ENCODE measurements at regions not wholly inside any gene's neighbourhood (a gene's known extent, or its start where the extent isn't known, plus 50 kb on each side); places are given as distances from the start of the nearest gene placed in this dataset.

DNA sequence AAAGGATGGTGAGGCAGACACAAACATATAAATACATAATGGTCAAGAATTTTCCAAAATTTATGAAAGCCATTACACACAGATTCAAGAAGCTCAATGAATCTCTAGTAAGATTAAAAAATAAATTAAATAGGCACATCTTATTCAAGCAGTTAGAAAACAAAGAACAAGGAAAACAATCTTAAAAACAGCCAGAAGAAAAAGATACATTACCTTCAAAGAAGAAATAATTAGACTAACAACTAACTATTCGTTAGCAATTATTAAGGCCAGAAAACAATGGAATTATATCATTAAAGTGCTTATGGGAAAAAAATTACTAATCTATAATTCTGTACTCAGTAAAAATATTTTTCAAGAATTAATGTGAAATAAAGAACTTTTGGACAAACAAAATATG, 593.1 kb downstream of the EBF1 start:
- DNase-seq (ENCODE audit: low spot score) (no peak), ATAC-seq (ENCODE audit: insufficient number of reproducible peaks, low FRiP score, low read depth) (no peak)
- H3K36me3 ChIP-seq, result no peaks in the 10 kb centered on the region
- no peak overlapping the region for H3K27ac ChIP-seq
- TF ChIP-seq, protein P1, sequence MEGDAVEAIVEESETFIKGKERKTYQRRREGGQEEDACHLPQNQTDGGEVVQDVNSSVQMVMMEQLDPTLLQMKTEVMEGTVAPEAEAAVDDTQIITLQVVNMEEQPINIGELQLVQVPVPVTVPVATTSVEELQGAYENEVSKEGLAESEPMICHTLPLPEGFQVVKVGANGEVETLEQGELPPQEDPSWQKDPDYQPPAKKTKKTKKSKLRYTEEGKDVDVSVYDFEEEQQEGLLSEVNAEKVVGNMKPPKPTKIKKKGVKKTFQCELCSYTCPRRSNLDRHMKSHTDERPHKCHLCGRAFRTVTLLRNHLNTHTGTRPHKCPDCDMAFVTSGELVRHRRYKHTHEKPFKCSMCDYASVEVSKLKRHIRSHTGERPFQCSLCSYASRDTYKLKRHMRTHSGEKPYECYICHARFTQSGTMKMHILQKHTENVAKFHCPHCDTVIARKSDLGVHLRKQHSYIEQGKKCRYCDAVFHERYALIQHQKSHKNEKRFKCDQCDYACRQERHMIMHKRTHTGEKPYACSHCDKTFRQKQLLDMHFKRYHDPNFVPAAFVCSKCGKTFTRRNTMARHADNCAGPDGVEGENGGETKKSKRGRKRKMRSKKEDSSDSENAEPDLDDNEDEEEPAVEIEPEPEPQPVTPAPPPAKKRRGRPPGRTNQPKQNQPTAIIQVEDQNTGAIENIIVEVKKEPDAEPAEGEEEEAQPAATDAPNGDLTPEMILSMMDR (IDR thresholded peaks at IDR 0.05), result no peak
- no peak overlapping the region for H3K4me3 ChIP-seq
- no peaks in the 10 kb centered on the region for H3K27me3 ChIP-seq (replicated peaks; ENCODE audit: insufficient read depth)
- H3K4me1 ChIP-seq (ENCODE audit: control insufficient read depth in 1 of 2, low read depth in 2 of 2), result no peaks in the 10 kb centered on the region
- H3K9me3 ChIP-seq, result peaks cover 9% of the 10 kb centered on the region

DNA sequence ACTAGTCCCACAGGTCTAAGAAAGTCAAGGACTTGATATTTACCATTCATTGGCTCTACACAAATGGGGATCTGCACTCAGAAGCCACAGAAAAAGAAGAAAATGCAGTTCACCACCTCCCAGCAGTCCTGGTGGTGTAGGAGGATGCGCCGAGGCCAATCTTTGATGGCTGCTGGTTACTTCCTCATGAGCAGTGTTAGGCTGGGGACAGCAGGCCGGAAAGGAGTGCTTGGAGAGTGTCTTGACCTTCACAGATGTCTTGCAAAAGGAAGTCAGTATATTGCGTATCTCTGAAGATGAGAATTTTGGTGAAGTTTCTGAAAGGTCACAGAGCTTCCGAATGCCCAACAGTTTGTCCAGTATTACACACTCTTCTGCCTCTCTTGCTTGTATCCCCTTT, 597.0 kb downstream of the EBF1 start:
- H3K27me3 ChIP-seq (replicated peaks; ENCODE audit: insufficient read depth), result no peaks in the 10 kb centered on the region
- no peaks in the 10 kb centered on the region for H3K4me1 ChIP-seq (ENCODE audit: control insufficient read depth in 1 of 2, low read depth in 2 of 2)
- no peak overlapping the region for H3K27ac ChIP-seq
- no peak overlapping the region for H3K4me3 ChIP-seq
- peaks cover 9% of the 10 kb centered on the region for H3K9me3 ChIP-seq
- TF ChIP-seq, protein P1 (IDR thresholded peaks at IDR 0.05), result no peak
- no peaks in the 10 kb centered on the region for H3K36me3 ChIP-seq
- DNase-seq (ENCODE audit: low spot score), result no peak
- no peak for ATAC-seq (ENCODE audit: insufficient number of reproducible peaks, low FRiP score, low read depth)

DNA sequence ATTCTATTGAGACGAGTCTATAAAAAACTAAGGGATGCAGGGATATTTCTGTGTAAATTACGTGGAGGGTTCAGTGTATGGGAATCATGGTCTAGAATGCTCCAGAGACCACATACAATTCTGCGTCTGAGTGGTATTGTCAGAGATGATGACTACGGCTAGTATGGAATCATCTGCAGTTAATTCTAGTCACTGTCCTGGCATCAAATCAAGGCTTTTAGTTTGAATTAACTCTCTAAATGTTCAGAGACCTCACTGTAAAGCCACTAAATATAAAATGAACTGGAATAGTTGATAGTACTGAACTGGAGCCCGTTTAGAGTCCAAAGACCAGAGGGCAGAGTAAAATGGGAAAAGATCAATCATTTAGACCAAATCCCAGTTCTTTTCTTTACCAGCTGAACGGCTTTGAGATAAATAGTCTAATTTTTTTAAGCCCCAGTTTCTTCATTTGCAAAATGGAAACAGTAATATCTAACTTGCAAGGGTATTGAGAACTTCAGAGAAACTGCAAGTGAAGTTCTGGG, 599.8 kb downstream of the EBF1 start:
- no peaks in the 10 kb centered on the region for H3K4me1 ChIP-seq (ENCODE audit: control insufficient read depth in 1 of 2, low read depth in 2 of 2)
- no peak for ATAC-seq (ENCODE audit: insufficient number of reproducible peaks, low FRiP score, low read depth)
- H3K27me3 ChIP-seq (replicated peaks; ENCODE audit: insufficient read depth), result no peaks in the 10 kb centered on the region
- TF ChIP-seq, protein P1 (IDR thresholded peaks at IDR 0.05), result no peak
- DNase-seq (ENCODE audit: low spot score), result no peak
- H3K27ac ChIP-seq, result no peak overlapping the region
- H3K36me3 ChIP-seq, result no peaks in the 10 kb centered on the region
- H3K4me3 ChIP-seq, result no peak overlapping the region
- no peaks in the 10 kb centered on the region for H3K9me3 ChIP-seq

DNA sequence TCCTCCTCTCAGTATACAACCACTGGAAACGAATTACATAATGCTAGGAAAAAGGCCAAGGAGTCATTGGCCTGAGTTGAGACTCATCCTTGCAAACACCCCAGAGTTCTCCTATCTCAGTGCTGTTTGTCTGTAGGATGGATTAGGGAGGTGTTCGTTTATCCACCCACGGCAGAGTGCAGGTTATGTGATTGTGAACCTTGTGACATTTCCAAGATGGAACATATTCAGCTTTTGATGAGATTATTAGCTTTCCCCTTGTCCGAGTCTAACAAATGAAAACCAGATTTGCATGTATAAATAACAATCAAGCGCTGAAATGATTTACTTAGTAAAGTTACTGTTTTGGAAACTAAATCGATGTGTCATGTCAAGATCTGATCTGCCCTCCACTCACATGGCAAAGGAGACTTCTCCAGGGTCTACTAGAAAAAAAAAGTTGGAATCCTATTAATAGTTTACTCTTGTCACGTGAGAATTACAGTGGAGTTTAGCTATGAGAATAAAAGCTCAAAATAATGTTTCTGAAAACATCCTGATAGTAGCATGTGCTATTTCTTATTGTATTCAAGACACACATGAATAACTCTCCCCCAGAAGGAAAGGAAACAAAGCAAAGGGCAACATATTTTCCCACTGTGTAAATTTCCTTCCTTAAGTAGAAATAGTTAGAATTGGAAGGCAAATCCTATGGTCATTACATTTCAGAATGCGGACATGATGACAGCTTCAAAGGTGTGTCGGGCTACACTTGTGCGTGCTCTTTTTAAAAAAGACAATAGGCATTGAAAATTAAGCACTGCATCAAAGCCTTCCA, 600.4 kb downstream of the EBF1 start:
- H3K4me1 ChIP-seq (ENCODE audit: control insufficient read depth in 1 of 2, low read depth in 2 of 2), result no peaks in the 10 kb centered on the region
- no peaks in the 10 kb centered on the region for H3K27me3 ChIP-seq (replicated peaks; ENCODE audit: insufficient read depth)
- no peak overlapping the region for H3K27ac ChIP-seq
- H3K4me3 ChIP-seq, result no peak overlapping the region
- TF ChIP-seq, protein P1 (IDR thresholded peaks at IDR 0.05), result no peak
- H3K9me3 ChIP-seq, result no peaks in the 10 kb centered on the region
- DNase-seq (ENCODE audit: low spot score), result no peak
- no peak for ATAC-seq (ENCODE audit: insufficient number of reproducible peaks, low FRiP score, low read depth)
- H3K36me3 ChIP-seq, result no peaks in the 10 kb centered on the region

DNA sequence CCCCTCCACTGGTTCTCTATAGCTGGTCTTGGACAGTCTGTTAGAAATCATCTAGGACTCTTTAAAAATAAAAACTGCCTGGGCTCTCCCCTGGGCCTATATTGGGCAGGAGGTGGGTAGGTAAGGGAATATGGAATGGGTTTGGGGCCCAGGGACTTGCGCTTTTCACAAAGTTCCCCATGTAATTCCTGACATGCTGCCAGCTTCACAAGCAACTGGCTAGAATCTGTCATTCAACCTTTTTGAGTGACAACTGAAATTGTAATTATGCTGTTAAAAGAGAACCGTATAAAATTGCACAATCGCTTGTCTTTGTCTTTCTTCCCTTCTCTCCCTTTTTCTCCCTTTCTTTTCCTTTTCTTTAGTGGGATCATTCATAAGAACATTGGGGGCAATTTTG, 603.1 kb downstream of the EBF1 start:
- DNase-seq (ENCODE audit: low spot score), result no peak
- no peaks in the 10 kb centered on the region for H3K9me3 ChIP-seq
- H3K4me1 ChIP-seq (ENCODE audit: control insufficient read depth in 1 of 2, low read depth in 2 of 2), result no peaks in the 10 kb centered on the region
- no peaks in the 10 kb centered on the region for H3K36me3 ChIP-seq
- H3K27ac ChIP-seq, result no peak overlapping the region
- TF ChIP-seq, protein P1 (IDR thresholded peaks at IDR 0.05), result no peak
- H3K4me3 ChIP-seq, result no peak overlapping the region
- no peaks in the 10 kb centered on the region for H3K27me3 ChIP-seq (replicated peaks; ENCODE audit: insufficient read depth)
- ATAC-seq (ENCODE audit: insufficient number of reproducible peaks, low FRiP score, low read depth), result no peak
